ENCODE measurements at regions not wholly inside any gene's neighbourhood (a gene's known extent, or its start where the extent isn't known, plus 50 kb on each side); places are given as distances from the start of the nearest gene placed in this dataset.

DNA sequence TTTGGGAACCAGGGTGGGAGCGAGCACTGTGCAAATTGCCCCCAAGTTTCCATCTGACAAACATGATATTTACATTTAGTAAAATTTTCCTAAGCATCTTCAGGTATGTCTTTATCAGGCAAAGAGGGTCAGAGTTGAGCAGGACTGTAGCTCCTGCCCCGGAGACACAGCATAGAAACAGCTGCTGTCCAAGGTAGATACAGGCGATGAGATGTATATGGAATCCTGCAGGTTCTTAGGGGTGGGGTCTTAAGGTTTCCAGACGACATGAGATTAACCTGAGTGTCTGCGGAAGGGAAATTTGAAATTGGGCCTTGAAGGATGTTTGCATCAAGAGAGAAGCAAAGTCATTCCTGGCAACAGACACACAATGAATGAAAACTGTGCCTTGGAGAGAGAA lies 998.8 kb downstream of the AACS start:
- TF ChIP-seq, protein P1, sequence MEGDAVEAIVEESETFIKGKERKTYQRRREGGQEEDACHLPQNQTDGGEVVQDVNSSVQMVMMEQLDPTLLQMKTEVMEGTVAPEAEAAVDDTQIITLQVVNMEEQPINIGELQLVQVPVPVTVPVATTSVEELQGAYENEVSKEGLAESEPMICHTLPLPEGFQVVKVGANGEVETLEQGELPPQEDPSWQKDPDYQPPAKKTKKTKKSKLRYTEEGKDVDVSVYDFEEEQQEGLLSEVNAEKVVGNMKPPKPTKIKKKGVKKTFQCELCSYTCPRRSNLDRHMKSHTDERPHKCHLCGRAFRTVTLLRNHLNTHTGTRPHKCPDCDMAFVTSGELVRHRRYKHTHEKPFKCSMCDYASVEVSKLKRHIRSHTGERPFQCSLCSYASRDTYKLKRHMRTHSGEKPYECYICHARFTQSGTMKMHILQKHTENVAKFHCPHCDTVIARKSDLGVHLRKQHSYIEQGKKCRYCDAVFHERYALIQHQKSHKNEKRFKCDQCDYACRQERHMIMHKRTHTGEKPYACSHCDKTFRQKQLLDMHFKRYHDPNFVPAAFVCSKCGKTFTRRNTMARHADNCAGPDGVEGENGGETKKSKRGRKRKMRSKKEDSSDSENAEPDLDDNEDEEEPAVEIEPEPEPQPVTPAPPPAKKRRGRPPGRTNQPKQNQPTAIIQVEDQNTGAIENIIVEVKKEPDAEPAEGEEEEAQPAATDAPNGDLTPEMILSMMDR (IDR thresholded peaks at IDR 0.05 in 4 of 5, conservative IDR thresholded peaks at IDR 0.05 in 1 of 5): no peak
- TF ChIP-seq POLR2A (IDR thresholded peaks at IDR 0.05): no peak

Data from gastrocnemius medialis (tissue), 4 donors.